ENCODE measurements at regions not wholly inside any gene's neighbourhood (a gene's known extent, or its start where the extent isn't known, plus 50 kb on each side); places are given as distances from the start of the nearest gene placed in this dataset.

DNA sequence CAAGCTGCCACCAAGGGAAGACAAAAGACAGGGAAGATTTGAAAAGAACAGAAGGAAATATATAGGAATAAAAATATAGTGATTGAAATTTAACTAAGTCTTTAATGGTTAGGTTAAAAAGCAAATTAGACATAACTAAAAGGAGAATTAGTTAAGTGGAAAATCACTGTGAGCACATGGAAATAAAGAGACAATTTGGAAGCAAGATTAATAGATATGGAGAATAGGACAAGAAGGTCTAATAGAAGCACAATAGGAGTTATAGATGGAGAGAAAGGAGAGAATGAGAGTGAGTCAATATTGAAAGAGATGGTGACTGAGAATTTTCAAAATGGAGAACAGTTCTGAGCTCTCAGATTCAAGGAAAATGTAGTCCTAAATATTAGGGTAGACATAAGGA is 176.9 kb downstream of the ASB1 start:
- TF ChIP-seq CTCF (IDR thresholded peaks at IDR 0.05) (no peak), EZH2 (IDR thresholded peaks at IDR 0.05; ENCODE audit: borderline replicate concordance, insufficient read depth, low read depth, low read length, poor library complexity, severe bottlenecking) (no peak)

Data from B cell (primary cell).